ENCODE measurements at regions not wholly inside any gene's neighbourhood (a gene's known extent, or its start where the extent isn't known, plus 50 kb on each side); places are given as distances from the start of the nearest gene placed in this dataset.

- in situ Hi-C loops (cut with HindIII; ENCODE audit: low sequenced_read_pairs) = no loop called here
- H3K4me3 ChIP-seq (ENCODE audit: low read depth, low read length) = no peak overlapping the region
- DNase-seq (ENCODE audit: low read depth) = no peak
- no peak for TF ChIP-seq CTCF (IDR thresholded peaks at IDR 0.05; ENCODE audit: low read depth, low read length, missing control alignments)
Observed at GRCh38 chr10:110355141-110355831, 50.6 kb upstream of the SMNDC1 start.

- DNase-seq (ENCODE audit: low read depth) = no peak
- in situ Hi-C loops (cut with HindIII; ENCODE audit: low sequenced_read_pairs) = no loop called here
- H3K4me3 ChIP-seq (ENCODE audit: low read depth, low read length) = no peak overlapping the region
- no peak for TF ChIP-seq CTCF (IDR thresholded peaks at IDR 0.05; ENCODE audit: low read depth, low read length, missing control alignments)
Observed at GRCh38 chr10:110355922-110356627, 51.4 kb upstream of the SMNDC1 start.

- TF ChIP-seq CTCF (IDR thresholded peaks at IDR 0.05; ENCODE audit: low read depth, low read length, missing control alignments) = no peak
- in situ Hi-C loops (cut with HindIII; ENCODE audit: low sequenced_read_pairs) = no loop called here
- DNase-seq (ENCODE audit: low read depth) = peak; percentile 65
- no peak overlapping the region for H3K4me3 ChIP-seq (ENCODE audit: low read depth, low read length)
Observed at GRCh38 chr10:110356628-110357245, 52.0 kb upstream of the SMNDC1 start.

- TF ChIP-seq CTCF (IDR thresholded peaks at IDR 0.05; ENCODE audit: low read depth, low read length, missing control alignments) = no peak
- DNase-seq (ENCODE audit: low read depth) = peak; percentile 80
Observed at GRCh38 chr10:110357252-110357780, 52.6 kb upstream of the SMNDC1 start.

GRCh38 chr10:110357871-110358270 lies 53.2 kb upstream of the SMNDC1 start:
- no peak for TF ChIP-seq CTCF (IDR thresholded peaks at IDR 0.05; ENCODE audit: low read depth, low read length, missing control alignments)
- in situ Hi-C loops (cut with HindIII; ENCODE audit: low sequenced_read_pairs) = no loop called here
- DNase-seq (ENCODE audit: low read depth) = no peak
- no peak overlapping the region for H3K4me3 ChIP-seq (ENCODE audit: low read depth, low read length)

More at GRCh38 chr10:110357252-110357780, 52.6 kb upstream of the SMNDC1 start:
- in situ Hi-C loops (cut with HindIII; ENCODE audit: low sequenced_read_pairs) = no loop called here
- H3K4me3 ChIP-seq (ENCODE audit: low read depth, low read length) = no peak overlapping the region

GRCh38 chr10:110358278-110358677 lies 53.6 kb upstream of the SMNDC1 start:
- no peak for DNase-seq (ENCODE audit: low read depth)
- in situ Hi-C loops (cut with HindIII; ENCODE audit: low sequenced_read_pairs) = no loop called here

More at GRCh38 chr10:110358278-110358677, 53.6 kb upstream of the SMNDC1 start:
- H3K4me3 ChIP-seq (ENCODE audit: low read depth, low read length) = no peak overlapping the region
- TF ChIP-seq CTCF (IDR thresholded peaks at IDR 0.05; ENCODE audit: low read depth, low read length, missing control alignments) = no peak
